ENCODE measurements at regions not wholly inside any gene's neighbourhood (a gene's known extent, or its start where the extent isn't known, plus 50 kb on each side); places are given as distances from the start of the nearest gene placed in this dataset.

GRCh38 chr18:47438001-47438400 is 186.5 kb upstream of the SKOR2 start:
- no peak for DNase-seq (ENCODE audit: extremely low spot score)
- ChIA-PET CTCF (no interaction called here), POLR2A (interaction anchor here (0.6 kb wide), 1 partner anchor 12 kb away, joined by 5 read pairs; no protein-coding TSS in a partner anchor)
- no peak for TF ChIP-seq CTCF (IDR thresholded peaks at IDR 0.05; ENCODE audit: control extremely low read depth, extremely low read depth, low read depth, missing control alignments)

GRCh38 chr18:47436871-47437270 is 185.4 kb upstream of the SKOR2 start:
- no peak for TF ChIP-seq CTCF (IDR thresholded peaks at IDR 0.05; ENCODE audit: control extremely low read depth, extremely low read depth, low read depth, missing control alignments)
- DNase-seq (ENCODE audit: extremely low spot score), result no peak
- CTCF ChIA-PET, result no interaction called here
- POLR2A ChIA-PET, result no interaction called here

- CTCF ChIA-PET, result no interaction called here
- POLR2A ChIA-PET, result no interaction called here
- TF ChIP-seq CTCF (IDR thresholded peaks at IDR 0.05; ENCODE audit: control extremely low read depth, extremely low read depth, low read depth, missing control alignments), result no peak
- no peak for DNase-seq (ENCODE audit: extremely low spot score)
These were observed 182.8 kb upstream of the SKOR2 start for GRCh38 chr18:47434214-47434746.

- TF ChIP-seq CTCF (IDR thresholded peaks at IDR 0.05; ENCODE audit: control extremely low read depth, extremely low read depth, low read depth, missing control alignments), result no peak
- POLR2A ChIA-PET, result no interaction called here
- DNase-seq (ENCODE audit: extremely low spot score), result no peak
- CTCF ChIA-PET, result interaction anchor here (0.8 kb wide), 1 partner anchor 13 kb away, joined by 4 read pairs; no protein-coding TSS in a partner anchor
These were observed 176.6 kb upstream of the SKOR2 start for GRCh38 chr18:47427923-47428637.

- no peak for DNase-seq (ENCODE audit: extremely low spot score)
- ChIA-PET POLR2A (no interaction called here), CTCF (interaction anchor here (1.5 kb wide), 1 partner anchor 11 kb away, joined by 3 read pairs; no protein-coding TSS in a partner anchor)
- no peak for TF ChIP-seq CTCF (IDR thresholded peaks at IDR 0.05; ENCODE audit: control extremely low read depth, extremely low read depth, low read depth, missing control alignments)
These were observed 175.6 kb upstream of the SKOR2 start for GRCh38 chr18:47427072-47427471.

GRCh38 chr18:47425365-47425764 is 173.9 kb upstream of the SKOR2 start:
- ChIA-PET POLR2A (no interaction called here), CTCF (interaction anchor here (1.5 kb wide), 1 partner anchor 11 kb away, joined by 3 read pairs; no protein-coding TSS in a partner anchor)
- no peak for TF ChIP-seq CTCF (IDR thresholded peaks at IDR 0.05; ENCODE audit: control extremely low read depth, extremely low read depth, low read depth, missing control alignments)
- no peak for DNase-seq (ENCODE audit: extremely low spot score)
